H1 (cell line): ENCODE measurements at regions not wholly inside any gene's neighbourhood (a gene's known extent, or its start where the extent isn't known, plus 50 kb on each side); places are given as distances from the start of the nearest gene placed in this dataset.

Experiments
- CTCF ChIA-PET: fragments of 300-600 bp; sonication (Branson Sonifier 250); formaldehyde crosslinking; loops from one replicate; lab custom pipeline; 2021; ENCODE audit not compliant: partially characterized antibody; lab: Charles Lee
- POLR2A ChIA-PET: fragments of 300-600 bp; sonication (Branson Sonifier 250); formaldehyde crosslinking; loops from one replicate; lab custom pipeline; 2021; ENCODE audit warnings: inconsistent platforms; ENCODE audit not compliant: partially characterized antibody; lab: Charles Lee
- DNase-seq, 2 experiments: peaks; one replicate each; pipeline versions ENCODE4 v3.0.0 to v3.0.0-alpha.2; 2010 to 2022; ENCODE audit warnings: low spot score in 2 of 2, low read depth in 1 of 2, mixed read lengths in 1 of 2
- FAIRE-seq: peaks from 2 replicates; lab custom pipeline; 2011; peaks lifted over from hg19 to GRCh38; lab: Jason Lieb, UNC
- H2AFZ ChIP-seq: 2 replicates; pipeline ENCODE4 v1.8.1; 2012; ENCODE audit warnings: low read length, inconsistent platforms
- H2AK5ac ChIP-seq: 2 replicates; pipeline ENCODE4 v1.6.1; 2013; ENCODE audit warnings: low read depth, low read length
- H2BK120ac ChIP-seq: replicated peaks from 2 replicates; pipeline ENCODE3; 2013; ENCODE audit warnings: low read depth, low read length, inconsistent platforms
- H2BK12ac ChIP-seq: 2 replicates; pipeline ENCODE4 v1.6.1; 2013; ENCODE audit warnings: low read depth, low read length
- H2BK15ac ChIP-seq: 2 replicates; pipeline ENCODE4 v1.6.1; 2013; ENCODE audit warnings: low read length
- H2BK20ac ChIP-seq: 2 replicates; pipeline ENCODE4 v1.6.1; 2013; ENCODE audit warnings: low read length
- H2BK5ac ChIP-seq: 2 replicates; pipeline ENCODE4 v1.6.1; 2013; ENCODE audit warnings: low read depth, low read length
- H3K14ac ChIP-seq: 2 replicates; pipeline ENCODE4 v1.6.1; 2013; ENCODE audit warnings: inconsistent platforms; ENCODE audit not compliant: insufficient read length
- H3K18ac ChIP-seq: 2 replicates; pipeline ENCODE4 v1.6.1; 2013; ENCODE audit warnings: low read length; ENCODE audit errors: extremely low read depth
- H3K23ac ChIP-seq: 2 replicates; pipeline ENCODE4 v1.6.1; 2013; ENCODE audit warnings: inconsistent platforms; ENCODE audit not compliant: insufficient read length
- H3K23me2 ChIP-seq: 2 replicates; pipeline ENCODE4 v1.6.1; 2013; ENCODE audit warnings: low read depth, low read length
- H3K27ac ChIP-seq: 2 replicates; pipeline ENCODE4 v1.6.1; 2011; ENCODE audit warnings: low read depth, low read length, inconsistent platforms
- H3K27me3 ChIP-seq, 4 experiments: replicated peaks in 1 of 4; 1 replicate in 1 of 4; 2 replicates in 3 of 4; pipeline versions ENCODE4 v1.6.1 to v1.8.1; 2011 to 2013; ENCODE audit warnings: low read length in 3 of 4, mild to moderate bottlenecking in 3 of 4, inconsistent platforms in 2 of 4, mixed read lengths in 2 of 4, moderate library complexity in 1 of 4; ENCODE audit not compliant: control insufficient read depth in 3 of 4, insufficient read depth in 3 of 4; ENCODE audit errors: extremely low read depth in 1 of 4
- H3K36me3 ChIP-seq, 4 experiments: 2 replicates each; pipeline versions ENCODE4 v1.6.1 to v1.8.1; 2011 to 2013; ENCODE audit warnings: mild to moderate bottlenecking in 4 of 4, low read length in 3 of 4, moderate library complexity in 2 of 4, control low read depth in 1 of 4, inconsistent platforms in 1 of 4; ENCODE audit not compliant: insufficient read depth in 4 of 4, control insufficient read depth in 2 of 4
- H3K4ac ChIP-seq: replicated peaks from 2 replicates; pipeline ENCODE3; 2013; ENCODE audit warnings: low read length, low read depth, mixed read lengths, inconsistent platforms; ENCODE audit not compliant: insufficient read length
- H3K4me1 ChIP-seq, 4 experiments: replicated peaks in 1 of 4; 1 replicate in 1 of 4; 2 replicates in 3 of 4; pipeline versions ENCODE4 v1.6.1 to v1.8.1; 2011 to 2013; ENCODE audit warnings: low read length in 3 of 4, inconsistent platforms in 2 of 4, mixed read lengths in 1 of 4; ENCODE audit not compliant: insufficient read depth in 4 of 4, control insufficient read depth in 3 of 4
- H3K4me2 ChIP-seq, 2 experiments: 2 replicates each; pipeline versions ENCODE4 v1.6.1 to v1.8.1; 2011 to 2013; ENCODE audit warnings: low read depth in 2 of 2, low read length in 2 of 2, control low read depth in 1 of 2, inconsistent platforms in 1 of 2, mild to moderate bottlenecking in 1 of 2; ENCODE audit not compliant: insufficient read depth in 1 of 2
- H3K4me3 ChIP-seq, 4 experiments: fragments of 200-600, 300-600 bp in 1 of 4; sonication (generic), shearing (Covaris generic), sonication (Bioruptor Twin) in 1 of 4; 2 replicates each; pipeline versions ENCODE4 v1.5.1 to v1.8.1; 2011 to 2016; ENCODE audit warnings: low read length in 4 of 4, low read depth in 3 of 4, control low read depth in 2 of 4, inconsistent platforms in 2 of 4, mild to moderate bottlenecking in 2 of 4, mixed read lengths in 1 of 4, moderate library complexity in 1 of 4; ENCODE audit not compliant: insufficient read depth in 2 of 4; ENCODE audit errors: extremely low read depth in 1 of 4
- H3K56ac ChIP-seq: replicated peaks from 2 replicates; pipeline ENCODE3; 2013; ENCODE audit warnings: low read depth, mild to moderate bottlenecking, mixed read lengths, low read length, inconsistent platforms; ENCODE audit not compliant: insufficient read length
- H3K79me1 ChIP-seq: 2 replicates; pipeline ENCODE4 v1.6.1; 2013; ENCODE audit warnings: low read depth, low read length, control low read depth
- H3K79me2 ChIP-seq, 2 experiments: 2 replicates each; pipeline versions ENCODE4 v1.6.1 to v1.8.1; 2012 to 2013; ENCODE audit warnings: low read length in 2 of 2, mild to moderate bottlenecking in 2 of 2, inconsistent platforms in 1 of 2; ENCODE audit not compliant: insufficient read depth in 2 of 2, control insufficient read depth in 1 of 2
- H3K9ac ChIP-seq, 4 experiments: replicated peaks in 1 of 4; 1 replicate in 1 of 4; 2 replicates in 3 of 4; pipeline versions ENCODE4 v1.6.1 to v1.8.1; 2011 to 2013; ENCODE audit warnings: low read depth in 3 of 4, low read length in 3 of 4, control low read depth in 2 of 4, mild to moderate bottlenecking in 2 of 4, moderate library complexity in 2 of 4, inconsistent platforms in 1 of 4; ENCODE audit errors: extremely low read depth in 1 of 4
- H3K9me3 ChIP-seq, 2 experiments: 2 replicates each; pipeline versions ENCODE4 v1.6.1 to v1.8.1; 2012 to 2013; ENCODE audit warnings: mild to moderate bottlenecking in 2 of 2, moderate library complexity in 2 of 2, control low read depth in 1 of 2, inconsistent platforms in 1 of 2, low read depth in 1 of 2, low read length in 1 of 2, mixed read lengths in 1 of 2; ENCODE audit not compliant: insufficient read depth in 2 of 2
- H4K20me1 ChIP-seq, 2 experiments: replicated peaks in 1 of 2; 2 replicates each; pipeline versions ENCODE3 to v1.8.1; 2011 to 2013; ENCODE audit warnings: inconsistent platforms in 2 of 2, low read length in 2 of 2, mild to moderate bottlenecking in 1 of 2; ENCODE audit not compliant: insufficient read depth in 2 of 2, control insufficient read depth in 1 of 2
- H4K5ac ChIP-seq: 2 replicates; pipeline ENCODE4 v1.6.1; 2013; ENCODE audit warnings: low read length, low read depth, mixed read lengths, inconsistent platforms; ENCODE audit not compliant: insufficient read length
- H4K8ac ChIP-seq: 2 replicates; pipeline ENCODE4 v1.8.0; 2013; ENCODE audit warnings: mild to moderate bottlenecking, moderate library complexity, low read length, inconsistent platforms; ENCODE audit not compliant: insufficient read depth; ENCODE audit errors: extremely low read depth
- H4K91ac ChIP-seq: replicated peaks from 2 replicates; pipeline ENCODE3; 2013; ENCODE audit warnings: low read length, mixed read lengths, inconsistent platforms; ENCODE audit not compliant: insufficient read length
- BCL11A ChIP-seq, 2 experiments: IDR thresholded peaks; one replicate each; pipeline ENCODE4 v1.6.1; 2011; ENCODE audit warnings: low read depth in 2 of 2, low read length in 2 of 2, mild to moderate bottlenecking in 2 of 2
- CEBPB ChIP-seq: IDR thresholded peaks from 2 replicates; pipeline ENCODE4 v1.6.1; 2012; ENCODE audit warnings: low read depth, low read length
- CHD1 ChIP-seq: IDR thresholded peaks from 2 replicates; pipeline ENCODE4 v1.6.1; 2012; ENCODE audit warnings: low read depth, low read length, improper control_type of control experiment
- CTCF ChIP-seq, 3 experiments: IDR thresholded peaks; 1 replicate in 2 of 3; 2 replicates in 1 of 3; pipeline versions ENCODE4 v1.5.1 to v1.6.1; 2011; ENCODE audit warnings: low read length in 3 of 3, mild to moderate bottlenecking in 3 of 3, inconsistent platforms in 2 of 3, low read depth in 1 of 3, moderate library complexity in 1 of 3; ENCODE audit not compliant: insufficient read depth in 1 of 3; ENCODE audit errors: control extremely low read depth in 1 of 3
- EGR1 ChIP-seq: IDR thresholded peaks from 2 replicates; pipeline ENCODE4 v1.6.1; 2011; ENCODE audit warnings: low read depth, low read length, borderline replicate concordance
- GTF2F1 ChIP-seq: IDR thresholded peaks from 2 replicates; pipeline ENCODE4 v1.6.1; 2012; ENCODE audit warnings: low read depth, low read length, improper control_type of control experiment, borderline replicate concordance
- JUND ChIP-seq: IDR thresholded peaks from 2 replicates; pipeline ENCODE4 v1.6.1; 2011; ENCODE audit warnings: mild to moderate bottlenecking, improper control_type of control experiment, low read length
- POLR2AphosphoS5 ChIP-seq: IDR thresholded peaks from 2 replicates; pipeline ENCODE4 v1.6.1; 2011; ENCODE audit warnings: low read depth, low read length
- TBP ChIP-seq: IDR thresholded peaks from 2 replicates; pipeline ENCODE4 v1.6.1; 2011; ENCODE audit warnings: low read depth, low read length, improper control_type of control experiment
- WGBS, 2 experiments: shearing (Covaris generic) in 1 of 2; methylation state at CpG; one replicate each; pipeline versions ENCODE4 v1.1.6 to v1.1.7; 2013 to 2015; ENCODE audit warnings: low lambda C conversion rate in 2 of 2, mixed read lengths in 2 of 2, inconsistent platforms in 1 of 2, low coverage in 1 of 2, missing lambda C conversion rate in 1 of 2; ENCODE audit not compliant: insufficient replicate concordance in 2 of 2, insufficient coverage in 1 of 2, insufficient read length in 1 of 2; ENCODE audit errors: extremely low coverage in 1 of 2, missing lambda C conversion rate in 1 of 2; 5-methylcytosine and 5-hydroxymethylcytosine counted together

- no peak overlapping the region for H3K4me3 ChIP-seq
- no peak overlapping the region for H2BK5ac ChIP-seq
- H3K56ac ChIP-seq: no peak overlapping the region
- no peak overlapping the region for H3K14ac ChIP-seq
- H3K79me2 ChIP-seq: no peaks in the 10 kb centered on the region
- no peaks in the 10 kb centered on the region for H3K79me1 ChIP-seq
- no peaks in the 10 kb centered on the region for H3K36me3 ChIP-seq
- no peak overlapping the region for H3K18ac ChIP-seq
- H3K9me3 ChIP-seq: no peaks in the 10 kb centered on the region
- no peak overlapping the region for H2AFZ ChIP-seq
- H2AK5ac ChIP-seq: no peak overlapping the region
- no peak overlapping the region for H2BK20ac ChIP-seq
- no peak overlapping the region for H4K91ac ChIP-seq
- peaks cover 0 to under 1% (median 0%) of the 10 kb centered on the region in 4 experiments; a peak in 1 of 7 replicates for H3K4me1 ChIP-seq
- POLR2A ChIA-PET: no interaction called here
- no peak overlapping the region for H2BK12ac ChIP-seq
- H3K23ac ChIP-seq: no peak overlapping the region
- CTCF ChIA-PET: interaction anchor here (1.3 to 1.6 kb wide), 2 partner anchors 11 to 113 kb away, joined by 3 to 4 read pairs; no protein-coding TSS in a partner anchor
- H3K27me3 ChIP-seq: no peaks in the 10 kb centered on the region
- no peaks in the 10 kb centered on the region for H4K20me1 ChIP-seq
- no peak overlapping the region for H4K8ac ChIP-seq
- H3K23me2 ChIP-seq: no peaks in the 10 kb centered on the region
- no peak overlapping the region for H3K4me2 ChIP-seq
- no peak overlapping the region for H3K27ac ChIP-seq
- no peak overlapping the region for H2BK15ac ChIP-seq
- no peak for FAIRE-seq
- no peak overlapping the region for H3K9ac ChIP-seq
- H3K4ac ChIP-seq: no peak overlapping the region
- H4K5ac ChIP-seq: no peak overlapping the region
- H2BK120ac ChIP-seq: no peak overlapping the region
- TF ChIP-seq EGR1: no peak
- no peak for TF ChIP-seq CEBPB
- TF ChIP-seq BCL11A (IDR thresholded peaks at IDR 0.05; ENCODE audit: low read depth in 2 of 2, low read length in 2 of 2): no peak
- no peak for TF ChIP-seq POLR2AphosphoS5
- no peak for TF ChIP-seq CHD1
- TF ChIP-seq TBP: no peak
- TF ChIP-seq JUND: no peak
- no peak for TF ChIP-seq GTF2F1
- TF ChIP-seq CTCF (IDR thresholded peaks at IDR 0.05; ENCODE audit: control extremely low read depth in 1 of 3, insufficient read depth in 1 of 3, low read depth in 1 of 3, low read length in 3 of 3): no peak
- no peak for DNase-seq
- 89% methylated on average over 4 of the region's 4 CpGs; no CpG with 5 or more reads in 1 of the 2 experiments for WGBS, 2 experiments
Measured at GRCh38 chr9:108158236-108158995, 668.8 kb upstream of the KLF4 start.
